HG03460 (cell line): ENCODE measurements at regions not wholly inside any gene's neighbourhood (a gene's known extent, or its start where the extent isn't known, plus 50 kb on each side); places are given as distances from the start of the nearest gene placed in this dataset.

Experiments used
- ATAC-seq: cut with Tn5 transposase; IDR thresholded peaks from one replicate; pipeline ENCODE4 v1.9.1; 2021; ENCODE audit not compliant: unreplicated experiment

GRCh38 chr13:80463673-80464352 lies 122.9 kb upstream of the SPRY2 start:
- no peak for ATAC-seq

- no peak for ATAC-seq
Observed at GRCh38 chr13:80462567-80462966, 121.6 kb upstream of the SPRY2 start.

GRCh38 chr13:80462037-80462436 lies 121.1 kb upstream of the SPRY2 start:
- ATAC-seq, result no peak

- no peak for ATAC-seq
Observed at GRCh38 chr13:80458543-80458942, 117.6 kb upstream of the SPRY2 start.

- peak; percentile 86 for ATAC-seq
Observed at GRCh38 chr13:80454245-80454644, 113.3 kb upstream of the SPRY2 start.

- ATAC-seq, result no peak
Observed at GRCh38 chr13:80452279-80452678, 111.4 kb upstream of the SPRY2 start.

- ATAC-seq, result no peak
Observed at GRCh38 chr13:80451641-80452040, 110.7 kb upstream of the SPRY2 start.

- no peak for ATAC-seq
Observed at GRCh38 chr13:80450386-80450785, 109.5 kb upstream of the SPRY2 start.

- no peak for ATAC-seq
Observed at GRCh38 chr13:80448725-80449124, 107.8 kb upstream of the SPRY2 start.

GRCh38 chr13:80447747-80448146 lies 106.8 kb upstream of the SPRY2 start:
- ATAC-seq, result no peak

GRCh38 chr13:80444240-80445015 lies 103.5 kb upstream of the SPRY2 start:
- no peak for ATAC-seq

- no peak for ATAC-seq
Observed at GRCh38 chr13:80442609-80443008, 101.7 kb upstream of the SPRY2 start.

GRCh38 chr13:80441968-80442367 lies 101.0 kb upstream of the SPRY2 start:
- no peak for ATAC-seq

GRCh38 chr13:80438521-80438920 lies 97.6 kb upstream of the SPRY2 start:
- ATAC-seq, result no peak

- ATAC-seq, result no peak
Observed at GRCh38 chr13:80437231-80437630, 96.3 kb upstream of the SPRY2 start.

- ATAC-seq, result no peak
Observed at GRCh38 chr13:80436571-80437169, 95.7 kb upstream of the SPRY2 start.

- no peak for ATAC-seq
Observed at GRCh38 chr13:80430561-80430960, 89.6 kb upstream of the SPRY2 start.

GRCh38 chr13:80428349-80429096 lies 87.6 kb upstream of the SPRY2 start:
- no peak for ATAC-seq

- ATAC-seq, result no peak
Observed at GRCh38 chr13:80419416-80419815, 78.5 kb upstream of the SPRY2 start.

GRCh38 chr13:80413611-80414010 lies 72.7 kb upstream of the SPRY2 start:
- ATAC-seq, result no peak

GRCh38 chr13:80408270-80408669 lies 67.3 kb upstream of the SPRY2 start:
- no peak for ATAC-seq
